DMS79 (cell line): ENCODE measurements at regions not wholly inside any gene's neighbourhood (a gene's known extent, or its start where the extent isn't known, plus 50 kb on each side); places are given as distances from the start of the nearest gene placed in this dataset.
"Not testable (repeated sequence)": the region's sequence is repeated elsewhere in the genome, so short reads cannot be mapped to it uniquely, and the experiment has no call there.

Experiments used
- DNase-seq: peaks from one replicate; lab custom pipeline; 2025; lab: John Stamatoyannopoulos, UW

- no peak for DNase-seq
These were observed 138.0 kb upstream of the EGLN3 start for GRCh38 chr14:34088914-34089313.

- no peak for DNase-seq
These were observed 136.7 kb upstream of the EGLN3 start for GRCh38 chr14:34087571-34087970.

GRCh38 chr14:34086223-34086757 lies 135.4 kb upstream of the EGLN3 start:
- DNase-seq = no peak

GRCh38 chr14:34085695-34086094 lies 134.8 kb upstream of the EGLN3 start:
- no peak for DNase-seq

- DNase-seq = peak; percentile 47
These were observed 130.8 kb upstream of the EGLN3 start for GRCh38 chr14:34081576-34082136.

- DNase-seq = no peak
These were observed 130.3 kb upstream of the EGLN3 start for GRCh38 chr14:34081101-34081575.

GRCh38 chr14:34079643-34080042 lies 128.8 kb upstream of the EGLN3 start:
- DNase-seq = not testable (repeated sequence)

GRCh38 chr14:34078117-34078743 lies 127.4 kb upstream of the EGLN3 start:
- peak; percentile 15 for DNase-seq

GRCh38 chr14:34075826-34076225 lies 125.0 kb upstream of the EGLN3 start:
- DNase-seq = no peak

- DNase-seq = no peak
These were observed 124.3 kb upstream of the EGLN3 start for GRCh38 chr14:34075042-34075744.

GRCh38 chr14:34072921-34073320 lies 122.0 kb upstream of the EGLN3 start:
- no peak for DNase-seq

GRCh38 chr14:34072401-34072800 lies 121.5 kb upstream of the EGLN3 start:
- no peak for DNase-seq

- no peak for DNase-seq
These were observed 120.1 kb upstream of the EGLN3 start for GRCh38 chr14:34070917-34071407.

- DNase-seq = peak; percentile 81
These were observed 119.1 kb upstream of the EGLN3 start for GRCh38 chr14:34069854-34070582.

GRCh38 chr14:34067587-34067986 lies 116.7 kb upstream of the EGLN3 start:
- DNase-seq = no peak

- DNase-seq = no peak
These were observed 115.0 kb upstream of the EGLN3 start for GRCh38 chr14:34065690-34066391.

GRCh38 chr14:34065236-34065635 lies 114.4 kb upstream of the EGLN3 start:
- DNase-seq = no peak

- no peak for DNase-seq
These were observed 113.5 kb upstream of the EGLN3 start for GRCh38 chr14:34064349-34064748.

GRCh38 chr14:34063470-34064164 lies 112.7 kb upstream of the EGLN3 start:
- no peak for DNase-seq

GRCh38 chr14:34063042-34063441 lies 112.2 kb upstream of the EGLN3 start:
- DNase-seq = no peak
